NCI-H1694 treated with DMSO at 0.1 percent for 48 hours (cell line): ENCODE measurements at regions not wholly inside any gene's neighbourhood (a gene's known extent, or its start where the extent isn't known, plus 50 kb on each side); places are given as distances from the start of the nearest gene placed in this dataset.
"Not testable (repeated sequence)": the region's sequence is repeated elsewhere in the genome, so short reads cannot be mapped to it uniquely, and the experiment has no call there.

Experiments used
- DNase-seq: peaks from one replicate; lab custom pipeline; 2025; lab: John Stamatoyannopoulos, UW

DNA sequence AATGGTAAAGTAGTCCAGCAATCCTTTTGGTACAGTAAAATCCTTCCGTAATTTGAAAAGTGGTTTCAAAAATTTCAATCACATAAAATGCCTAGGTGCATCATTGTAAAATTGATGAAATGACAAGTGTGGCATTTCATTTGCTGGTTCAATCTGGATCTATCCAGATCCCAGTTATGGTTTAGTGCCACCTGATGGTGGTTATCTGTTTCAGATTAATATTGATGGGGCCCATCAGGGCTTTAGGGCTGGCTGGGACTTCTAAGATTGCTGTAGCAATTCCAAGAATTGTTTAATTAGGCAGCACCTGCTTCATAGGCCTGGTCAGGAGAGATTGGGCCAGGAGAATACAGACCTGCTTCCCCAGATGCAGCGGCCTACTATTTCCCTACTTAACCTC, 55.5 kb upstream of the PIK3C3 start:
- no peak for DNase-seq

DNA sequence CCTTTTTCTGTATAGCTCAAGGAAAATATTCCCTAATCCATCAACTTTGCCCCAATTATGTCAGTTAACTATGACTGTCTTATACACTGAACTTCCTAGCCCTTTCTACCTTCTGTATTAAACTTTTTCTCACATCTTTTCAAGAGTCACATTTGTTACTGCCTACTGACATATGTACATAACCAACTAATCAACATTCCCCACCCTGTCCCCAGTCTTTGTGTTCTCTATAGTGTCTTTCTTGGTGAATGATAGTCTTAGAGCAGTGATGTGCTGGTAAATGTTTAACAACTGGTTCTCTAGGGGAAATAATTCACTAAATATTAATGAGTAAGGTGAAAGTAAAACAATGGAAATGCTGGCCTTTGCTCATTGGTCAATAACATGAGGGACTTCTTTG, 61.6 kb upstream of the PIK3C3 start:
- DNase-seq: no peak

DNA sequence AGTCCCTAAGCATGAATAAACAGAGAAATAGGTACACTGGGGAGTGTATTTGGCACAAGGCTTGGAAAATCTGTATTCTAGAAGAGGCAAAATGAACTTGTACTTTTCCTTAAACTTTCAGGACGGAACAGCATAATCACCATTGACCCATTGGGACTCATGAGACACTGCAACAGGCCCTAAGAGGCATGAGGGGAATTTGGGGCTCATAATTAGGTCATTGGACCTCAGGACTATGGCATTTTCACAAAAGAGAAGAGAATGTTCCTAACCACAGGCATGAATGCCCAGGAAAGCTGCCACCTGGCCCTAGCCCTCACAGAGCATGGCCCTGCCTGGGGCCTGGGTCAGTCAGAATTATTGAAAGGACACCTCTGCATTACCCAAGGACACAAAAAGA, 67.9 kb upstream of the PIK3C3 start:
- DNase-seq: no peak

DNA sequence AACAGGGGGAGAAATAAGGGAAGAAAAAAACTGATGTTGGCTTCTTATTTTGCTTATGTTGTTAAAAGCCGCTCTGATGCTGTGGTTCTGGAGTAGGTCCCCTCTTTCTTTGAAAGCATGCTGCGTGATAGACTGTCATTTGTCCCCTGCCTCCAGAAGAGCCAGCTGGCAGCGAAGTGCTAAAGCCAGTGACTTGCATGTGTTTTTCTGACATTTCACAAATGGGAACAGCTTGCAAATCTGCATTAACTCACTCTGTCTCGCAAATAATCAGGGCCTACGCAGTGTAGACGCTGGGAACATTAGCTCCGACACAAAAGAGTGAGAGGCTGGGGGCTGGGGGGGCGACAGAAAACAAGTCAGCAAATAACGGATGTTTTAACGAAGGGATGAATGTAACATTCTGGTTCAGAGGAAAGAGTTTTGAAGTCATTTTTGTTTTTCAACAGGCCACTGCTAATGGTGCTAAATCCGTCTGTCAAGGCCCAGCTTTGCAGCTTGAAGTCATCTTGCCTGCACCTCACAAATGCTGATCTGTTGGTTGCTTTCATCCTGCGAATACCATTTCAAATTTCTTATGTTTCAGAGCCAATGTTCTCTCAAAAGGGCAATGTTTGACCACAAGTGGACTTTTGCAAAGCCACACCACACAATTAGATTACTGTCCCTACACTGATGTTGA, 68.8 kb upstream of the PIK3C3 start:
- DNase-seq: peak; percentile 1

DNA sequence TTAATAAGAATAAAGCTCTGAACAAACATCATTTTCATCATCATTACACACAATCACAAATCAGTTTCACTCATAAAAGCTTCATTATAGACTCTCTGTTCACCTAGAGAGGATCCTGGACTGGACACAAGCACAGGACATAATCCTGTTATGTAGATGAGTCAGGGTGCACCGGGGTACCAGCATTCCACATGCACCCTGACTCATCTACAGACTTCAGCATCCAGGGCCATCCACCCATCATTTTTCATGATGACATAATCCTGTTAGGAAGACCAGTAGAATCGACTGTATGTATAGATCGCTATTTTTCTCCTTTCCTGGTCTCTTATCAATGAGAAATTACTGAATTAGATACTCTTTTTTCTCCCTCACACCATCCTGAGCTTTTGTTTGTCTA, 73.7 kb upstream of the PIK3C3 start:
- DNase-seq: no peak

DNA sequence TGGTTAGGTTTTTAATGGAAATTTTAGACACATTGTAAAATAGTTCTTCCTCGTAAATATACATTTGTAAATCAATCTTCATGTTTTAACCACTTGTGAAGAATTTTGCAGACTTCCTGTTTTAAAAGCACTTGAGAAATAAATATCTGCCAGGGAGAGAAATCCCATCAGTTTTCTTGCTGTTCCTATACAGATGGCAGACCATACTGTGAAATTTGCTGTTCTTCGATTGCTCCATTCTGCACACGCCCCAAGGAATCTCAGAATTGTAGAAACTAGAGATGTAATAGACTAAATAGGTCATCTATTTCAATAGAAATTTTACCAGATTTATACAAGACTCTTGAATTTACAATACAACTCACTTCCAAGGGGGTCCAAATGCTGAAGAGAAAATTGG, 75.8 kb upstream of the PIK3C3 start:
- no peak for DNase-seq

DNA sequence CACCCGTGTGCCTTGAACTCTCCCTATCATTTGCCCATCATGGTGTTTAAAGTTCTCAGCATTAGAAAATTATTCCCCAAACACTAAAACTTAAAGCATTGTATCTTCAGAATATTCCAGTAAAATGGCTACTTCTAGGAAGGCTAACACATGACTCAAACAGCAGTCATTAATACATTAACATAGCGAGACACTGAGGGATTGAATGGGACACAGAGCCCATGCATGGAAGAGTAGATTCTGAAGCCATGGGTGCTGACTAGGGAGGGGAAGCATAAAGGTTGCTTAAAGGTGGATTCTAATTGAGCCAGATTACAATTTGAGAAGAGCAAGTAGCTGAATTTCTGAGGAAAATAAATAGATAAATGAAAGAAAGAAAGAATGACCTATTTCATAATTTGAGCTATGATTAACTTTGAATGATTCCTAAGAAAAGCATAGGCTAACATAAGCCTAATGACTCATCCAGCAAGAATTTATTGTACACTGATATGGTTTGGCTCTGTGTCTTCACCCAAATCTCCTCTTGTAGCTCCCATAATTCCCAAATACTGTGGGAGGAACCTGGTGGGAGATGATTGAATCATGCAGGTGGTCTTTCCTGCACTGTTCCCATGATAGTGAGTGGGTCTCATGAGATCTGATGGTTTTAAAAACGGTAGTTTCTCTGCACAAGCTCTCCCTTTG, 79.8 kb upstream of the PIK3C3 start:
- no peak for DNase-seq

DNA sequence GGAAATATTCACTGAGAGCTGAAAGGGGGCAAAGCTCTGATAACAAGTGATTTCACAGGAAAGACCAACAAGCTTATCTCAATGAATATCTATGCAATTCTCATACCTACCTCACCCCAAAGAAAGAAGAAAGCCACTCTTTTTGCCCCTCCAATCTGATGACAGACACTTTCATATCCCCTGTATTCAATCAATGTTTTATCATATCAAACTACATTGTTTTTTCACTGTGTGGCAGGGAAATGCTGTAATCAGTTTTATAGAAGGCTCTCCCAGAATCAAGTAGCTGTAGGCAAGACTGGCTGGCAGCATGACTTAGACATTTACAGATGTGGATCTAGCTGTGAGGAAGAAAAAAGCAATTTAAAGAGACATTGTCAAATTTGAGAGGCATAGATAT, 81.3 kb upstream of the PIK3C3 start:
- no peak for DNase-seq

DNA sequence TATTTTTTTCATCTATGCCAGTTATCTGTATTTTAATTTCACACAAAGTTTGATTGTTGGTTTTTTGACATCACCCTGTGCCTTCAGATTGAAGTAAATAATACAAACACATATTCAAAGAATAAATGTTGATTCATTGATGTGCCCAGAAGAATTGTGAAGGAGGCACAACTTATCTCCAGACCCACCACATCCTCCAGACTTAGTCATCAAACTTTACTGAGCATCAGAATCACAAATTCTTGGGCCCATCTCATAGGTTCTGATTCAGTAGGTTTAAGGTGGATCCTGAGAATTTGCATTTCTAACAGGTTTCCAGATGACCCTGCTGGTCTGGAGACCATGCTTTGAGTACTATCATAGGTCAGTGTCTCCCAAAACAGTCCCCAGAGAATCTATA, 82.8 kb upstream of the PIK3C3 start:
- DNase-seq: no peak

DNA sequence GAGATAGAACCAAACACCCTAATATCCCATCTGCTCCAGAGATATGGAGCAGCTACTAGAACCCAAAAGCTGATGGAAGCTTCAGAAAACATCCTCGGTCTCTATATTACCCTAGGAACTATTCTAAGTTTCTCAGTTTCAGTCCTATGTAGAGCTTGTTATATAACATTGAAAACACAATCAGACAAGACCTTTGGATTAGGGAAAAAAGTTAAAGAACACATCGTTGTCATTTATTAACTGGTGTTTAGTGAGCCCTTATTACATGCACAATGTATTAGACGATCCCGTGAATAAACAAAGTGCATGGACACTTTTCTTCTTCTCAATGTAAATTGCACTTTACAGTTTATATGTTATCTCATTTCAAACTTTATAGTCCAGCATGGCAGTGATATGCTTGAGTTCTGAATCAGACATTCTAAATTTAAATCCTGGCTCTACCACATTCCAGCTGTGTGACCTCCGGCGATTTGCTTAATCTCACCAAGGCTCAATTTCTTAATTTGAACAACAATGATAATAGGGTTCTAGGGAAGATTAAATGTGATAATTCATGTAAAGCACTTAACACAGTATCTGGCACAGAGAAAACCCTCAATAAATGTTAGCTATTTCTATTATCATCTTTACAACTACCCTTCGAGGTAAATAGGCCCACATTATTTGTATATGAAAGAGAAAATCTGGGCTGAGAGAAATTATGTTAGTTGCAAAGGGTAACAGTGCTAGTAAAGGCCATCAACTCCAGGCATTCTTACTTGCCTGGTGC, 83.6 kb upstream of the PIK3C3 start:
- no peak for DNase-seq

DNA sequence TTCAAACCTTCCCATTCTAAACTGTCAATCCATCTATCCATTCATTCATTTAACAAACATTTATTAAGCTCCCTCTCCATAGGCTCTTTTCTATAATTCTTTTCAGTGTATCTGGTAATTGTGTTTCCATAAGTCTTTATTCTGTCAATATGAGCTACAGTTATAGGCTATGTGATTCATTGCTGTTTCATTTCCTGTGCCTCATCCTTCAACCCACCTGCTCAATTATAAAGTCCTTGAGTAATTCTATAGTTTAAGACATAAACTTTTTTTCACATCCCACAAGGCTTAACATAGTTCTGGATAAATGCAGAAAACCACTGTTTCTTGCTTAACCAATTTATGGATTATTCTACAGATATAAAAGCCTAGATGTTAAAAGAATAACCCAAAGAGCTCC, 84.2 kb upstream of the PIK3C3 start:
- DNase-seq: no peak

DNA sequence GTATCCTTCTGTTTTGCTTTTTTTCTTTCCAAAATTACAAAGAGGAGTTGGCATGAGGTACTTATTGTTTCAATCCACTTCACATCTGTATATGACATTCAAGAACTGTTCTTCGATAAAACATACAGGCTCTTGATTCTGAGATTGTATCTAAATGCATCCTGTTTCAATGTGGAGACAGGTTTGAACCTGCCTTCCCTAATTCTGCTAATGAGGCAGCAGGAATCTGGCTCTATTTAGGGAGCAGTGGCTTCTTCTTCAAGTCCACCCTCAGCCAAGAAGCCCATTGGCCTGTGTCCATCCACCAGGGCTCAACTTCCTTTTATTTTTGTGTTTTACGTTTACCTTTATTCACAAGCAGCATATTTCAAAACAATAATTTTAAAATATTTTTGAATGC, 84.8 kb upstream of the PIK3C3 start:
- DNase-seq: no peak

DNA sequence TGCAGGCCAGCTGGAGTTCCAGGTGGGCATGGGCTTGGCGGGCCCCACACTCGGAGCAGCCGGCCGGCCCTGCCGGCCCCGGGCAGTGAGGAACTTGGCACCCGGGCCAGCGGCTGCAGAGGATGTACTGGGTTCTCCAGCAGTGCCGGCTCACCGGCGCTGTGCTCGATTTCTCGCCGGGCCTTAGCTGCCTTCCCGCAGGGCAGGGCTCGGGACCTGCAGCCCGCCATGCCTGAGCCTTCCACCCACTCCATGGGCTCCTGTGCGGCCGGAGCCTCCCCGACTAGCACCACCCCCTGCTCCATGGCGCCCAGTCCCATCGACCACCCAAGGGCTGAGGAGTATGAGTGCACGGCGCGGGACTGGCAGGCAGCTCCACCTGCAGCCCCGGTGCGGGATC, 89.2 kb upstream of the PIK3C3 start:
- not testable (repeated sequence) for DNase-seq

DNA sequence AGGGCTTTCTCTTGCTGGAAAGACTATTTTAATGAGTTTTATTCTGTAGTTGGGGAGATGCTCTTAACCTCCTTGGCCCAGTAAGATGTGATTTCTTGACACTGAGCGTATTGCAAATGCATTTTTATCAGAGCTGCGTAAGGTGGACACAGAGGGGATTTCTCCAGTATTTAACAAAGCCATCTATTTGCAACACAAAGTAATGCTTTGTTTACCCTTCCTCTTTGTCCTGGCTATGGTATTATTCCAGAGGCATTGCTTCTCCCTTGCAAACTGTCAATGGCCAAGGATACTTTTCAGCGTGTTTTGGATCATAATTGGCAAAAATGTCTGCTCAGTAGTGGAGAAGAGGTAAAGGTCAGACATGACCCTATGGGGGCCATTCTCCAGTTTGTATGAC, 90.8 kb upstream of the PIK3C3 start:
- DNase-seq: no peak

DNA sequence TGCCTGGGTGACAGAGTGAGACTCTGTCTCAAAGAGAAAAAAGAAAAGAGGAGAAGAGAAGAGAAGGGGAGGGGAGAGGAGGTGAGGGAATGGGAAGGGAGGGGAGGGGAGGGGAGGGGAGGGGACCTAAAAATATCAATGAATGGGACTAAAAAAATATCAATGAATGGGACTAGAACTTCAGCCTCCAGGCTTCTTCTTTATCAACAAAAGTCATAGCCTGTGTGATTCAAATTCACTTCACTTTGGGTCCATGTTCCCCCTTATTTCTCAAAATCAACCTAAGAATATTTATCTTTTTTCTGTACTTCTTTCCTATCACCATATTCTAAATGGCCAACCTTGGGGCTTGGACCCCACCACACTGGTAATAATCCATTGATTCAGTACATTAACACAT, 92.1 kb upstream of the PIK3C3 start:
- DNase-seq: no peak

DNA sequence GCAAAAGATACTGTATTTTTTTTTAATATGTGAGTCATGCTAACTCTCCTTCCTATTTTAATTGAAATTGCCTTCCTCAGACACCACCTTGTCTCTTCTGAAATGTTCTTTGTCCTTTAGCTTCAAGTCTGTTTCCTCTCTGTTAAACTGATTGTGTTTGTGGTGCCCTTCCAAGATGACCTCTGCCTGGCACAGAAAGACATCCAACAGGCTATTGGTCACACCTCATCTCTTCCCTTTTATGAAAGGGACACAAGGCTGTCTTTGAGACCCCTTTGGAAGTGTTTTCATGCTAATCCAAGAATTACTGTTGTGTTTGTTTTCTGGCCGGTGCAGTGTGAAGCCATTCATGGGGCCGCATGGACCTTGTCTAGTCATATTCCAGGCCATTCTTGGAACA, 94.0 kb upstream of the PIK3C3 start:
- DNase-seq: no peak

DNA sequence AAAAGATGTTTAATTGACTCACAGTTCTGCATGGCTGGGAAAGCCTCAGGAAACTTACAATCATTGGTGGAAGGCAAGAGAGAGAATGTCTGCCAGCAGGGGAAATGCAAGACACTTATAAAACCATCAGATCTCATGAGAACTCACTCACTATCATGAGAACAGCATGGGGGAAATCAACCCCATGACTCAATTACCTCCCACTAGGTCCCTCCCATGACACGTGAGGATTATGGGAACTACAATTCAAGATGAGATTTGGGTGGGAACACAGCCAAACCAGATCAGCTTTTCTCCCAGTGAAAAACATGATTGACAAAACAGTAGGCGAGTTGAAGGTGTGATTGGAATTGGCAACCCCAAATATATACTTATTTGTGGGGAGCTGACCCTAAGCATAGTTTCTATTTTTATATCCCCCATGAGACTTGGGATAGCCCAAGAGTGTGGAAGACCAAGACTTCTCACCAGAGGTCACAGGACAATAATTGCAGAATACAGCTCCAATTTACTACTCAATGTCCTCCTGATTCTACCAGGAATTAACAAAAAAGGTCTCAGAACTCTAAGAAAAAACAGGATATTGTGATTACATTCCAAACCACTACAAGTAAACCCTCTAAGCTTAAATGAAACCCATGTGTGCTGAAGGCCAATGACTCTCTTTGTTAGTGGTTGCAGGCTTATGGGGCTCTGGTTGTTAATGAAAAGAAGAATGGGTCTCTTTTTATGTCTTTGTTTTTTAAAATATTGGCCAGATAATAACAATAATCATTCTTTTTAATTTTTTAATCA, 96.1 kb upstream of the PIK3C3 start:
- no peak for DNase-seq

DNA sequence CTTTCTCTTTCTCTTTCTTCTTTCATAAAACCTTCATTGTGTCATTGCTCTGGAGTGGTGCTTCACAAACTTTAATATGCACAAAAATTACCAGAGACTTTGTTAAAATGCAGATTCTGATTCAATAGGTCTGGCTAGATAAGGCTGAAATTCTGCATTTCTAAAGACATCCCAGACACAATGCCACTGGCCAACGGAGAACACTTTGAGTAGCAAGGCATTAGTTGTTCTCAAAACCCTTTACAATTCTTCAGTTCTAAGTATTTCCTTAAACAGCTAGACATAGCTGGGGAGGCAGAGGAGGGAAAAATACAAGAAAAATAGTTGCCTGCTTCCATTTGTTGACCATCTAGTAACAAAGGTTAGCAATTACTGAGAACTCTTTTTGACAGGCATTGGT, 101.8 kb upstream of the PIK3C3 start:
- no peak for DNase-seq

DNA sequence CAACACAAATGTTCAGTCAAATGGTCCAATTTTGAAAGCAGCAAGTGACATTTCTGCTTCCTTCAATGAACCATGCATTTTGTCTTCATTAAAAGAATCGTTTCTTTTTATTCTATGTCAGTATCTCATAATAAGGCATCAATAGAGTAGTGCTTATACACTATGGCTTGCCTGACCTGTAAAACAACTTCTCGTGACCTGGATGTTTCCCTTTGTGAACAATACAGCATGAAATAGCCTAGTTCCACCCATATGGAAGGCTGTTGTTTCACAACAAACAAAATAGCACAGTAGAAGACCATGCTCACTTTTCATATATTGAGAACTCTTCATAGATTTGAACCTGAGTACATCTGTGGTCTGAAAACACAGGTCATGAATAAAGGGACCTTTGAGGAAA, 104.3 kb upstream of the PIK3C3 start:
- DNase-seq: no peak

DNA sequence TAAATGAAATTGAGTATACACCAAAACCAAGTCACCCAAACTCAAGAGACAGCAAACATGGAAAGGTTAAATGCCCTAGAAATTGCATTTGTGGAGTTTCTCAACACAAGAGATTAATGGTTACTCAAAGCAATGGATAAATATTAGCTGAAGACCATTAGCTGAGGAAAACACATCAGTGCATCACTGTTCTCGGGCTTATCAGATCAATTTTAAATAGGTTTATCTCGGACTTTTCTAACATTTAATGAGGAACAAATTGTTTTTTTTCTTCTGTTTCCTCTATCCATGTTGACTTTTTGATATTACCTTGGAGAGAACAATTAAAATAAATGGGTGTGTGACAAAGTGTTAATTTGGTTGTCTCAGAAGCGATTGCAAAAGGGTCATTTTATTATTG, 105.4 kb upstream of the PIK3C3 start:
- no peak for DNase-seq

DNA sequence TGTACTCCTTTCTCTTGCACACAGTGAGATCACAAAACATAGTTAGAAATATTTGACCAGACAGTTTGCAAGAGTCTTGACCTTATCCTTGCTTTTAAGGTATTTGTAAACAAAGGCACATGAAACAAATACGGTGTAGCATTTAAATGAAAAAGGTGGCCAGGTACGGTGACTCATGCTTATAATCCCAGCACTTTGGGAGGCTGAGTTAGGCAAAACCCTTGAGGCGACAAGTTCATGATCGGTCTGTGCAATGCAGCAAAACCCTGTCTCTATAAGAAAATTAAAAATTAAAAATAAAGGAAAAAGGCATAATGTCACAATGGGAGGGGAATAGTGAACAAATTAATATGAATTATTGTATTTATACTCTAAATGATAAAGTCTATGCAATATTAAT, 109.5 kb upstream of the PIK3C3 start:
- DNase-seq: no peak

DNA sequence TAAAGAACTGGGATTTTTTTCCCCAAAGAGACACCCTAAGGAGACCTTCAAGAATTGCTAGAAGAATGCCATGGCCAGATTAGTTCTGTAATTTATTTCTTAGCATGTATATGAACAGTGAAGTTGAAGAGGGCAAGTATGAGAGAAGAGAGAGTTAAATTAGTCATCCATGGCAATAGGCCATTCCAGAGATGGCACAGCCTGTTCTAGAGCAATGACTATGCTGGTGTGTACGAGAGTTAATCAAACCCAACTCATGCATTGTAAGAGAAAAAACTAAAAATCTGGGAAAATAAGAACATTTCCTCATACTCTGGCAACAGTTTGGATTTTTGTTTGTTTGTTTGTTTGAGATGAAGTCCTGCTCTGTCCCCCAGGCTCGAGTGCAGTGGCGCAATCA, 112.1 kb upstream of the PIK3C3 start:
- no peak for DNase-seq
